Hypothalamus (tissue), 51 donors: ENCODE measurements at regions not wholly inside any gene's neighbourhood (a gene's known extent, or its start where the extent isn't known, plus 50 kb on each side); places are given as distances from the start of the nearest gene placed in this dataset.
"Not testable (repeated sequence)": the region's sequence is repeated elsewhere in the genome, so short reads cannot be mapped to it uniquely, and the experiment has no call there.

Source experiments
- DNase-seq, 51 donors: peaks; one replicate each; lab custom pipeline; 2025; lab: John Stamatoyannopoulos, UW

- no peak for DNase-seq
Measured at GRCh38 chr18:76307293-76307690, 187.8 kb downstream of the ZNF516 start.

- DNase-seq: no peak
Measured at GRCh38 chr18:76306685-76307292, 188.3 kb downstream of the ZNF516 start.

GRCh38 chr18:76285866-76286265, 209.2 kb downstream of the ZNF516 start:
- DNase-seq: no peak

GRCh38 chr18:76281565-76281964, 213.5 kb downstream of the ZNF516 start:
- no peak for DNase-seq

GRCh38 chr18:76277801-76278200, 217.2 kb downstream of the ZNF516 start:
- no peak for DNase-seq

- no peak for DNase-seq
Measured at GRCh38 chr18:76275727-76276313, 219.2 kb downstream of the ZNF516 start.

GRCh38 chr18:76274468-76275289, 220.4 kb downstream of the ZNF516 start:
- DNase-seq: peak in 24 of 51 donors; percentile 9 to 65 (median 34)

- no peak for DNase-seq
Measured at GRCh38 chr18:76273956-76274355, 221.1 kb downstream of the ZNF516 start.

- DNase-seq: no peak
Measured at GRCh38 chr18:76273036-76273545, 222.0 kb downstream of the ZNF516 start.

GRCh38 chr18:76267423-76267822, 227.6 kb downstream of the ZNF516 start:
- DNase-seq: not testable (repeated sequence)

GRCh38 chr18:76266236-76266991, 228.6 kb downstream of the ZNF516 start:
- DNase-seq: no peak

GRCh38 chr18:76265497-76266235, 229.4 kb downstream of the ZNF516 start:
- no peak for DNase-seq

GRCh38 chr18:76264876-76265250, 230.2 kb downstream of the ZNF516 start:
- no peak for DNase-seq

GRCh38 chr18:76264198-76264875, 230.7 kb downstream of the ZNF516 start:
- DNase-seq: no peak

- DNase-seq: no peak
Measured at GRCh38 chr18:76263046-76264005, 231.7 kb downstream of the ZNF516 start.

- DNase-seq: peak in 20 of 51 donors; percentile 12 to 57 (median 31)
Measured at GRCh38 chr18:76260941-76261472, 234.0 kb downstream of the ZNF516 start.

GRCh38 chr18:76259711-76260110, 235.3 kb downstream of the ZNF516 start:
- DNase-seq: no peak

GRCh38 chr18:76259096-76259495, 235.9 kb downstream of the ZNF516 start:
- DNase-seq: no peak
